Heart left ventricle (tissue), 13 donors: ENCODE measurements at regions not wholly inside any gene's neighbourhood (a gene's known extent, or its start where the extent isn't known, plus 50 kb on each side); places are given as distances from the start of the nearest gene placed in this dataset.

Experiments used
- POLR2A ChIP-seq, 2 donors: fragments of 450-650 bp; IDR thresholded peaks; one replicate each; pipeline ENCODE4 v1.6.1; 2017; ENCODE audit warnings: antibody characterized with exemption in 2 of 2, mild to moderate bottlenecking in 2 of 2, moderate library complexity in 2 of 2
- TF ChIP-seq, protein P1 (sequence below), 12 donors: fragments of 200-600 bp; sonication (generic) in 4 of 12; IDR thresholded peaks; one replicate each; pipeline versions ENCODE4 v1.5.0 to v1.8.0; 2018 to 2022; ENCODE audit warnings: antibody characterized with exemption in 12 of 12, mild to moderate bottlenecking in 5 of 12
- donor health status: ischemic (EF 13 %, LVEDD 7.1; RV severe dilation, severe dysfunction).
- donor health status: DM: no; HTN: yes; CAD: no.
- donor health status: DM: no; HTN: no; CAD: no.
- donor health status: ischemic (EF 25% LVEDD 6.9; RV normal size, moderate dysfunction).
- donor health status: ischemic (EF 25% LVEDD 5.7; RV mildly dilated, moderate dysfunction).
- donor health status: ischemic (EF 35%, LVEDD 5.7; RV mildly dilated, moderate dysfunction).
- donor health status: nonischemic (EF 11% LVEDD 7.7; RV severe dilation, severe dysfunction).
- donor health status: DM: yes; HTN: yes; CAD: no.
- donor health status: PGD.
- donor health status: ischemic (EF 29% LVEDD 5.4; RV normal size, mild dysfunction).
- donor health status: nonischemic (EF 23%, LVEDD 6.1; RV moderate dilation, normal function).

- TF ChIP-seq, protein P1, sequence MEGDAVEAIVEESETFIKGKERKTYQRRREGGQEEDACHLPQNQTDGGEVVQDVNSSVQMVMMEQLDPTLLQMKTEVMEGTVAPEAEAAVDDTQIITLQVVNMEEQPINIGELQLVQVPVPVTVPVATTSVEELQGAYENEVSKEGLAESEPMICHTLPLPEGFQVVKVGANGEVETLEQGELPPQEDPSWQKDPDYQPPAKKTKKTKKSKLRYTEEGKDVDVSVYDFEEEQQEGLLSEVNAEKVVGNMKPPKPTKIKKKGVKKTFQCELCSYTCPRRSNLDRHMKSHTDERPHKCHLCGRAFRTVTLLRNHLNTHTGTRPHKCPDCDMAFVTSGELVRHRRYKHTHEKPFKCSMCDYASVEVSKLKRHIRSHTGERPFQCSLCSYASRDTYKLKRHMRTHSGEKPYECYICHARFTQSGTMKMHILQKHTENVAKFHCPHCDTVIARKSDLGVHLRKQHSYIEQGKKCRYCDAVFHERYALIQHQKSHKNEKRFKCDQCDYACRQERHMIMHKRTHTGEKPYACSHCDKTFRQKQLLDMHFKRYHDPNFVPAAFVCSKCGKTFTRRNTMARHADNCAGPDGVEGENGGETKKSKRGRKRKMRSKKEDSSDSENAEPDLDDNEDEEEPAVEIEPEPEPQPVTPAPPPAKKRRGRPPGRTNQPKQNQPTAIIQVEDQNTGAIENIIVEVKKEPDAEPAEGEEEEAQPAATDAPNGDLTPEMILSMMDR (IDR thresholded peaks at IDR 0.05) = no peak
- no peak for TF ChIP-seq POLR2A (IDR thresholded peaks at IDR 0.05)
Observed at GRCh38 chr2:163368655-163369054, 367.2 kb downstream of the FIGN start.
